ENCODE measurements at regions not wholly inside any gene's neighbourhood (a gene's known extent, or its start where the extent isn't known, plus 50 kb on each side); places are given as distances from the start of the nearest gene placed in this dataset.
A peak's percentile ranks its signal among the peaks of the same experiment; 100 is the strongest.

GRCh38 chr3:194907811-194908210 is 222.1 kb downstream of the FAM43A start:
- Histone ChIP-seq H3K4me3 (no peak overlapping the region), H3K4me2 (no peak overlapping the region), H3K79me2 (ENCODE audit: low read depth) (no peaks in the 10 kb centered on the region), H3K9me3 (ENCODE audit: low read depth) (peaks cover 15% of the 10 kb centered on the region), H3K27me3 (no peaks in the 10 kb centered on the region), H3F3A (ENCODE audit: low read depth) (no peaks in the 10 kb centered on the region), H3K36me3 (no peaks in the 10 kb centered on the region), H4K20me1 (ENCODE audit: low read depth) (no peaks in the 10 kb centered on the region), H2AFZ (replicated peaks) (no peak overlapping the region), H3K27ac (no peak overlapping the region), H3K9ac (no peak overlapping the region), H3K4me1 (no peaks in the 10 kb centered on the region)
- no peak for TF ChIP-seq EZH2phosphoT487 (IDR thresholded peaks at IDR 0.05)
- TF ChIP-seq, protein P1, sequence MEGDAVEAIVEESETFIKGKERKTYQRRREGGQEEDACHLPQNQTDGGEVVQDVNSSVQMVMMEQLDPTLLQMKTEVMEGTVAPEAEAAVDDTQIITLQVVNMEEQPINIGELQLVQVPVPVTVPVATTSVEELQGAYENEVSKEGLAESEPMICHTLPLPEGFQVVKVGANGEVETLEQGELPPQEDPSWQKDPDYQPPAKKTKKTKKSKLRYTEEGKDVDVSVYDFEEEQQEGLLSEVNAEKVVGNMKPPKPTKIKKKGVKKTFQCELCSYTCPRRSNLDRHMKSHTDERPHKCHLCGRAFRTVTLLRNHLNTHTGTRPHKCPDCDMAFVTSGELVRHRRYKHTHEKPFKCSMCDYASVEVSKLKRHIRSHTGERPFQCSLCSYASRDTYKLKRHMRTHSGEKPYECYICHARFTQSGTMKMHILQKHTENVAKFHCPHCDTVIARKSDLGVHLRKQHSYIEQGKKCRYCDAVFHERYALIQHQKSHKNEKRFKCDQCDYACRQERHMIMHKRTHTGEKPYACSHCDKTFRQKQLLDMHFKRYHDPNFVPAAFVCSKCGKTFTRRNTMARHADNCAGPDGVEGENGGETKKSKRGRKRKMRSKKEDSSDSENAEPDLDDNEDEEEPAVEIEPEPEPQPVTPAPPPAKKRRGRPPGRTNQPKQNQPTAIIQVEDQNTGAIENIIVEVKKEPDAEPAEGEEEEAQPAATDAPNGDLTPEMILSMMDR (IDR thresholded peaks at IDR 0.05), result no peak
- TF ChIP-seq EZH2 (IDR thresholded peaks at IDR 0.05), result no peak
- H3K27me3 Mint-ChIP-seq (ENCODE audit: insufficient read depth, low read depth), result peaks cover 6% of the 10 kb centered on the region
- H3K4me3 Mint-ChIP-seq, result no peak overlapping the region
- no peaks in the 10 kb centered on the region for H3K4me1 Mint-ChIP-seq
- H3K36me3 Mint-ChIP-seq, result no peaks in the 10 kb centered on the region
- peaks cover 12% of the 10 kb centered on the region for H3K9me3 Mint-ChIP-seq
- no peak overlapping the region for H3K27ac Mint-ChIP-seq
- DNase-seq (ENCODE audit: low spot score), result no peak

- Histone ChIP-seq H3K4me1 (no peaks in the 10 kb centered on the region), H3K9ac (no peak overlapping the region), H3K36me3 (no peaks in the 10 kb centered on the region), H4K20me1 (ENCODE audit: low read depth) (no peaks in the 10 kb centered on the region), H3F3A (ENCODE audit: low read depth) (no peaks in the 10 kb centered on the region), H3K4me3 (no peak overlapping the region), H2AFZ (replicated peaks) (no peak overlapping the region), H3K27me3 (no peaks in the 10 kb centered on the region), H3K4me2 (no peak overlapping the region), H3K79me2 (ENCODE audit: low read depth) (no peaks in the 10 kb centered on the region), H3K9me3 (ENCODE audit: low read depth) (peaks cover 15% of the 10 kb centered on the region), H3K27ac (no peak overlapping the region)
- H3K9me3 Mint-ChIP-seq, result peaks cover 9% of the 10 kb centered on the region
- DNase-seq (ENCODE audit: low spot score), result no peak
- no peak for TF ChIP-seq EZH2phosphoT487 (IDR thresholded peaks at IDR 0.05)
- TF ChIP-seq, protein P1 (IDR thresholded peaks at IDR 0.05), result no peak
- no peak for TF ChIP-seq EZH2 (IDR thresholded peaks at IDR 0.05)
- no peak overlapping the region for H3K4me3 Mint-ChIP-seq
- H3K27ac Mint-ChIP-seq, result no peak overlapping the region
- H3K27me3 Mint-ChIP-seq (ENCODE audit: insufficient read depth, low read depth), result peaks cover 6% of the 10 kb centered on the region
- H3K4me1 Mint-ChIP-seq, result no peaks in the 10 kb centered on the region
- no peaks in the 10 kb centered on the region for H3K36me3 Mint-ChIP-seq
These were observed 222.8 kb downstream of the FAM43A start for GRCh38 chr3:194908496-194908895.

DNA sequence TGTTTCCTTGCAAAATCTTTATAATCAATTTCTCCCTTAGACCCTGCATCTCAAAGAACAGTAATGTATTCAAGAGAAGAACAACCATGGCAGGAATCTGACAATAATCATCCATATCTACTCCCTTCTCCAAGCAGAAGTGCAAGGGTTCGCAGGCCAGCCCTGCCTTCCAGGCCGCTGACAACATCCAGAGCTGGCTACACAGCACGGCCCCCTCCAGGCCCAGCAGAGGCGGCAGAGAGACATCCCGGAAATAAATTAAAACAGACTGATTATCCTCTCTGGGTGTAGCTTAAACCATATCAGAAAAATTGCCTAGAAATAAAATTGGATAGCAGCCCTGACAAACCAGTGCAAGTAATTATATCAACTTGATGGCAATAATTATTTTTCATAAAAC is 223.3 kb downstream of the FAM43A start:
- Histone ChIP-seq H3K4me3 (no peak overlapping the region), H3K9ac (no peak overlapping the region), H2AFZ (replicated peaks) (no peak overlapping the region), H3F3A (ENCODE audit: low read depth) (no peaks in the 10 kb centered on the region), H3K4me2 (no peak overlapping the region), H3K79me2 (ENCODE audit: low read depth) (no peaks in the 10 kb centered on the region), H3K27me3 (no peaks in the 10 kb centered on the region), H3K27ac (no peak overlapping the region), H3K36me3 (no peaks in the 10 kb centered on the region), H3K9me3 (ENCODE audit: low read depth) (peaks cover 10% of the 10 kb centered on the region), H4K20me1 (ENCODE audit: low read depth) (no peaks in the 10 kb centered on the region), H3K4me1 (no peaks in the 10 kb centered on the region)
- DNase-seq (ENCODE audit: low spot score), result no peak
- no peak overlapping the region for H3K4me3 Mint-ChIP-seq
- no peaks in the 10 kb centered on the region for H3K4me1 Mint-ChIP-seq
- peak overlapping the region; percentile 61 for H3K27ac Mint-ChIP-seq
- H3K27me3 Mint-ChIP-seq (ENCODE audit: insufficient read depth, low read depth), result peaks cover 6% of the 10 kb centered on the region
- TF ChIP-seq EZH2phosphoT487 (IDR thresholded peaks at IDR 0.05) (no peak), EZH2 (IDR thresholded peaks at IDR 0.05) (no peak)
- TF ChIP-seq, protein P1 (IDR thresholded peaks at IDR 0.05), result no peak
- H3K36me3 Mint-ChIP-seq, result no peaks in the 10 kb centered on the region
- peaks cover 7% of the 10 kb centered on the region for H3K9me3 Mint-ChIP-seq
